KMS-11 (cell line): ENCODE measurements at regions not wholly inside any gene's neighbourhood (a gene's known extent, or its start where the extent isn't known, plus 50 kb on each side); places are given as distances from the start of the nearest gene placed in this dataset.

Experiments
- H2AFZ ChIP-seq: fragments of 200-600 bp; sonication (generic); 2 replicates; pipeline ENCODE4 v1.6.1; 2016; ENCODE audit warnings: antibody characterized with exemption, mixed run types, low read depth
- H3K27ac ChIP-seq: fragments of 200-600 bp; sonication (generic); 2 replicates; pipeline ENCODE4 v1.6.1; 2016; ENCODE audit warnings: mild to moderate bottlenecking, mixed run types
- H3K27me3 ChIP-seq: fragments of 200-600 bp; sonication (generic); 2 replicates; pipeline ENCODE4 v1.6.1; 2017; ENCODE audit warnings: mild to moderate bottlenecking, low read depth, mixed run types, moderate library complexity; ENCODE audit not compliant: insufficient read depth
- H3K36me3 ChIP-seq: fragments of 200-600 bp; sonication (generic); 2 replicates; pipeline ENCODE4 v1.6.1; 2017; ENCODE audit warnings: mild to moderate bottlenecking, mixed run types; ENCODE audit not compliant: insufficient read depth
- H3K4me1 ChIP-seq: fragments of 200-600 bp; sonication (generic); 2 replicates; pipeline ENCODE4 v1.6.1; 2016; ENCODE audit warnings: mild to moderate bottlenecking, low read depth, mixed run types; ENCODE audit not compliant: poor library complexity, severe bottlenecking
- H3K4me2 ChIP-seq: fragments of 200-600 bp; sonication (generic); 2 replicates; pipeline ENCODE4 v1.7.0; 2016; ENCODE audit warnings: mild to moderate bottlenecking, mixed run types
- H3K4me3 ChIP-seq: fragments of 200-600 bp; sonication (generic); IDR thresholded peaks from 2 replicates; pipeline ENCODE4 v1.6.1; 2017; ENCODE audit warnings: low read depth, low read length, mixed read lengths; ENCODE audit not compliant: insufficient read depth
- H3K79me2 ChIP-seq: fragments of 200-600 bp; sonication (generic); 2 replicates; pipeline ENCODE4 v1.6.1; 2016; ENCODE audit warnings: low read depth, mixed run types; ENCODE audit not compliant: insufficient read depth
- H3K9ac ChIP-seq: fragments of 200-600 bp; sonication (generic); 2 replicates; pipeline ENCODE4 v1.6.1; 2016; ENCODE audit warnings: mild to moderate bottlenecking, mixed run types
- H4K20me1 ChIP-seq: fragments of 200-600 bp; sonication (generic); 2 replicates; pipeline ENCODE4 v1.6.1; 2016; ENCODE audit warnings: mild to moderate bottlenecking, mixed run types; ENCODE audit not compliant: insufficient read depth
- TF ChIP-seq, protein P1 (sequence below): fragments of 200-600 bp; sonication (generic); conservative IDR thresholded peaks from 2 replicates; pipeline ENCODE4 v1.6.1; 2017; ENCODE audit warnings: low read depth, mild to moderate bottlenecking, antibody characterized with exemption, low read length, moderate library complexity, mixed read lengths

DNA sequence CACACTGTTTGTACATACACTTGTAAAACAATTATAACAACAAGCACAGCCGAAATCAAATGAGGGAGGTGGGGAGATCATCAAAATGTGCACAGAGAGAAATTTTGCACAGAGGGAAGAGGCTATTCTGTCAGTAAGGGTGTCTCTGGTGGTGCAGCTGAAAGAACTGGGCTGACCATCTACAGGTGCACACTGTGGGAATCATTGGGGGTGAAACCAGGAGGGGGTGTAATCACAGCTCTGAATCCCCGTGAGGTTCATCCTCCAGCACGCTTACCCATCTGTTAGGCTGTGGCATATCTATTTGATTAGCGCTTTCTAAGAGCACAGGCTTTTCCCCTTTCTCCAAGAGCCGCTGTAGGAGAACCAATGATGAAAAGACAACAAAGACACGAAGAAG lies 389.9 kb upstream of the CDH20 start:
- Histone ChIP-seq H3K27ac (no peak overlapping the region), H2AFZ (no peak overlapping the region), H3K4me3 (no peak overlapping the region), H4K20me1 (no peaks in the 10 kb centered on the region), H3K36me3 (no peaks in the 10 kb centered on the region), H3K4me2 (no peak overlapping the region), H3K79me2 (no peaks in the 10 kb centered on the region), H3K9ac (no peak overlapping the region), H3K4me1 (peaks cover 5% of the 10 kb centered on the region), H3K27me3 (no peaks in the 10 kb centered on the region)
- TF ChIP-seq, protein P1, sequence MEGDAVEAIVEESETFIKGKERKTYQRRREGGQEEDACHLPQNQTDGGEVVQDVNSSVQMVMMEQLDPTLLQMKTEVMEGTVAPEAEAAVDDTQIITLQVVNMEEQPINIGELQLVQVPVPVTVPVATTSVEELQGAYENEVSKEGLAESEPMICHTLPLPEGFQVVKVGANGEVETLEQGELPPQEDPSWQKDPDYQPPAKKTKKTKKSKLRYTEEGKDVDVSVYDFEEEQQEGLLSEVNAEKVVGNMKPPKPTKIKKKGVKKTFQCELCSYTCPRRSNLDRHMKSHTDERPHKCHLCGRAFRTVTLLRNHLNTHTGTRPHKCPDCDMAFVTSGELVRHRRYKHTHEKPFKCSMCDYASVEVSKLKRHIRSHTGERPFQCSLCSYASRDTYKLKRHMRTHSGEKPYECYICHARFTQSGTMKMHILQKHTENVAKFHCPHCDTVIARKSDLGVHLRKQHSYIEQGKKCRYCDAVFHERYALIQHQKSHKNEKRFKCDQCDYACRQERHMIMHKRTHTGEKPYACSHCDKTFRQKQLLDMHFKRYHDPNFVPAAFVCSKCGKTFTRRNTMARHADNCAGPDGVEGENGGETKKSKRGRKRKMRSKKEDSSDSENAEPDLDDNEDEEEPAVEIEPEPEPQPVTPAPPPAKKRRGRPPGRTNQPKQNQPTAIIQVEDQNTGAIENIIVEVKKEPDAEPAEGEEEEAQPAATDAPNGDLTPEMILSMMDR, result no peak

DNA sequence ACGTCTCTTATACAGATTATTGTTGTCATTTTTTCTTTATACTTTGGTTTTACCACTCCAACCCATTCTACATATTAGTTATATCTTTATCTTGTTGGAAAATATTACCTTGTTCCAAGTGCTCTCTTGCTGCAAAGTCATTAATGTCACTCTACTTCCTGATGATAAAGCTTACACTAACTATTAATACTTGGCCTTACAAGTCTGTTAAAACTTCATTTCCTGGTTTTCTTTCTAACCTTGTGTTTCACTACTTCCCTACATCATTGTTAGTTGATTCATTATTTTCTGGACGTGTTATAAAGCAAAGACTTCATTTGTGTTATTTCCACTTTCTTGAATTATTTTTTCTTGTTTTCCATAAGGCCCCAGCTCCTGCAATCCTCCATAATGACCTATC lies 382.6 kb upstream of the CDH20 start:
- Histone ChIP-seq H3K27me3 (no peaks in the 10 kb centered on the region), H3K4me2 (no peak overlapping the region), H3K79me2 (no peaks in the 10 kb centered on the region), H3K36me3 (no peaks in the 10 kb centered on the region), H3K9ac (no peak overlapping the region), H3K27ac (no peak overlapping the region), H4K20me1 (no peaks in the 10 kb centered on the region), H3K4me1 (no peaks in the 10 kb centered on the region), H2AFZ (no peak overlapping the region), H3K4me3 (no peak overlapping the region)
- TF ChIP-seq, protein P1, result no peak

DNA sequence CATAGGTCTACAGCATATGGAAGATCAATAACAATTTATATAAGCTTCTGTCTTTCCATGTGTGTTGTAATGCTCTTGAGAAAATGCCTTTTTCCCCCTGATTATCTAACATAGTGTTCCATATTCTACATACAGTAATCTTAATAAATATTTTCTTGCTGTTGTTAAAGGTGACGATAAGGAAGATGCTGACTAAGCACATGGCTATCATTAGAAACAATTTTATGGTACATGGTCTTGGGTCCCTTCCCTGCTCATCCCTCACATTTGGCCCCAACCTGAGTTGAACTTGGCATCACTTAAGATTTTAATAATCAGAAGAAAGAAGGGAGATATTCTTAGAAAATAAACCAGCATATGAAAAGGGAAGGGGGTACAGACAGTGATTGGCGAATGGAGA lies 382.1 kb upstream of the CDH20 start:
- Histone ChIP-seq H3K27me3 (no peaks in the 10 kb centered on the region), H3K36me3 (no peaks in the 10 kb centered on the region), H4K20me1 (no peaks in the 10 kb centered on the region), H3K27ac (no peak overlapping the region), H2AFZ (no peak overlapping the region), H3K79me2 (no peaks in the 10 kb centered on the region), H3K4me1 (no peaks in the 10 kb centered on the region), H3K4me3 (no peak overlapping the region), H3K4me2 (no peak overlapping the region), H3K9ac (no peak overlapping the region)
- TF ChIP-seq, protein P1, result no peak

DNA sequence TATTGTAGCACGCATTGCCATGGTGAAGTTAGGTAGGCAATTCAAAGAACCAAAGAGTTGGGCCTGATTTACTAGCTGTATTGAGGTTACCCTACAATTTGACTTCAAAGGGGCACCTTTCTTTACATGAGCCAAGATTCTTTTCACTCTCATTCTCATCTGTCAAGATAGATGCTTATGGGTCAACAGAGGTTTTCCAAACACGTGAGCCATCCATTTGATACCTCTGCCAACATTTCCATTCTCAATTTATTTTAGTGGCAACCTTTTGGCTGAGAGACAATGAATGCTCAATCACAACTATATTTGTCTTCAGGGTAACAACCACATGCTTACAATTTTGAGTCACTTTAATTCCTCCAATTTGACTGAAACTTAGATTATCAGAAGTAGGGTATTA lies 370.6 kb upstream of the CDH20 start:
- no peak overlapping the region for H3K27ac ChIP-seq
- no peak overlapping the region for H2AFZ ChIP-seq
- no peaks in the 10 kb centered on the region for H3K27me3 ChIP-seq
- H3K4me3 ChIP-seq, result no peak overlapping the region
- no peaks in the 10 kb centered on the region for H3K4me1 ChIP-seq
- H3K36me3 ChIP-seq, result no peaks in the 10 kb centered on the region
- no peak overlapping the region for H3K4me2 ChIP-seq
- no peaks in the 10 kb centered on the region for H4K20me1 ChIP-seq
- TF ChIP-seq, protein P1, result no peak
- no peak overlapping the region for H3K9ac ChIP-seq
- no peaks in the 10 kb centered on the region for H3K79me2 ChIP-seq

DNA sequence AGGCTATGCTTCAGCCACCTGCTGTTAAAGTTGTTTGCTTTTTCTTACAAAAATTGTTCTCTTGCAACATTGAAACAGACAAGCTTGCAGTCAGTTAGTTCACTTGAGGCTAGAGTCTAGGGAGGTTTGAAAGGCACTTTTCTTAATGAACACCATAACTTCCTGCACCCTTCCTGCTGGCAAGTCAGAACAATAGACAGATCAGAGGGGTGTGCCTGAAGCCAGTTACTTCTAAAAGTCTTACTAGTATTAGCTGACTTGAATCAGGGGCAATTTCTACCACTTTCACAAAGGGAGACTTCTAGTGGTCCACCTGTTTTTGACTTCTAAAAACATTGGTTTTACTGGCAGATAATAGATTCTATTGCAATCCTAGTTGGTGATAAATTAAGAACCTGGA lies 367.4 kb upstream of the CDH20 start:
- no peak overlapping the region for H3K27ac ChIP-seq
- H3K9ac ChIP-seq, result no peak overlapping the region
- no peaks in the 10 kb centered on the region for H3K27me3 ChIP-seq
- no peaks in the 10 kb centered on the region for H3K4me1 ChIP-seq
- no peaks in the 10 kb centered on the region for H3K79me2 ChIP-seq
- no peak overlapping the region for H3K4me2 ChIP-seq
- no peak overlapping the region for H2AFZ ChIP-seq
- TF ChIP-seq, protein P1, result no peak
- no peaks in the 10 kb centered on the region for H4K20me1 ChIP-seq
- no peak overlapping the region for H3K4me3 ChIP-seq
- no peaks in the 10 kb centered on the region for H3K36me3 ChIP-seq
